ENCODE measurements at regions not wholly inside any gene's neighbourhood (a gene's known extent, or its start where the extent isn't known, plus 50 kb on each side); places are given as distances from the start of the nearest gene placed in this dataset.
"Not testable (repeated sequence)": the region's sequence is repeated elsewhere in the genome, so short reads cannot be mapped to it uniquely, and the experiment has no call there.

GRCh38 chr3:182509844-182510460 is 283.4 kb upstream of the ATP11B start:
- DNase-seq (ENCODE audit: low spot score), result no peak

- DNase-seq (ENCODE audit: low spot score), result no peak
These were observed 278.9 kb upstream of the ATP11B start for GRCh38 chr3:182514236-182514964.

- peak; percentile 59 for DNase-seq (ENCODE audit: low spot score)
These were observed 276.5 kb upstream of the ATP11B start for GRCh38 chr3:182516597-182517336.

- no peak for DNase-seq (ENCODE audit: low spot score)
These were observed 273.7 kb upstream of the ATP11B start for GRCh38 chr3:182519569-182519968.

- DNase-seq (ENCODE audit: low spot score), result no peak
These were observed 272.0 kb upstream of the ATP11B start for GRCh38 chr3:182521339-182521738.

- DNase-seq (ENCODE audit: low spot score), result not testable (repeated sequence)
These were observed 269.9 kb upstream of the ATP11B start for GRCh38 chr3:182523424-182523823.

GRCh38 chr3:182523836-182524235 is 269.5 kb upstream of the ATP11B start:
- no peak for DNase-seq (ENCODE audit: low spot score)

- no peak for DNase-seq (ENCODE audit: low spot score)
These were observed 268.4 kb upstream of the ATP11B start for GRCh38 chr3:182524711-182525401.

- DNase-seq (ENCODE audit: low spot score), result no peak
These were observed 267.4 kb upstream of the ATP11B start for GRCh38 chr3:182525766-182526374.

GRCh38 chr3:182527745-182528144 is 265.6 kb upstream of the ATP11B start:
- no peak for DNase-seq (ENCODE audit: low spot score)

GRCh38 chr3:182530316-182530715 is 263.0 kb upstream of the ATP11B start:
- no peak for DNase-seq (ENCODE audit: low spot score)

GRCh38 chr3:182533394-182533793 is 259.9 kb upstream of the ATP11B start:
- DNase-seq (ENCODE audit: low spot score), result no peak

GRCh38 chr3:182544542-182544941 is 248.8 kb upstream of the ATP11B start:
- DNase-seq (ENCODE audit: low spot score), result no peak

GRCh38 chr3:182562274-182562673 is 231.0 kb upstream of the ATP11B start:
- DNase-seq (ENCODE audit: low spot score), result no peak

GRCh38 chr3:182565916-182566796 is 227.1 kb upstream of the ATP11B start:
- no peak for DNase-seq (ENCODE audit: low spot score)

- DNase-seq (ENCODE audit: low spot score), result no peak
These were observed 225.6 kb upstream of the ATP11B start for GRCh38 chr3:182567700-182568099.

- DNase-seq (ENCODE audit: low spot score), result no peak
These were observed 225.0 kb upstream of the ATP11B start for GRCh38 chr3:182568261-182568660.

- no peak for DNase-seq (ENCODE audit: low spot score)
These were observed 224.4 kb upstream of the ATP11B start for GRCh38 chr3:182568876-182569275.

- no peak for DNase-seq (ENCODE audit: low spot score)
These were observed 222.2 kb upstream of the ATP11B start for GRCh38 chr3:182570946-182571594.

- no peak for DNase-seq (ENCODE audit: low spot score)
These were observed 217.4 kb upstream of the ATP11B start for GRCh38 chr3:182575941-182576340.

GRCh38 chr3:182583545-182583944 is 209.8 kb upstream of the ATP11B start:
- no peak for DNase-seq (ENCODE audit: low spot score)

Measured in ecto neural progenitor cell (in vitro differentiated cells).